ENCODE measurements at regions not wholly inside any gene's neighbourhood (a gene's known extent, or its start where the extent isn't known, plus 50 kb on each side); places are given as distances from the start of the nearest gene placed in this dataset.
"Not testable (repeated sequence)": the region's sequence is repeated elsewhere in the genome, so short reads cannot be mapped to it uniquely, and the experiment has no call there.

DNA sequence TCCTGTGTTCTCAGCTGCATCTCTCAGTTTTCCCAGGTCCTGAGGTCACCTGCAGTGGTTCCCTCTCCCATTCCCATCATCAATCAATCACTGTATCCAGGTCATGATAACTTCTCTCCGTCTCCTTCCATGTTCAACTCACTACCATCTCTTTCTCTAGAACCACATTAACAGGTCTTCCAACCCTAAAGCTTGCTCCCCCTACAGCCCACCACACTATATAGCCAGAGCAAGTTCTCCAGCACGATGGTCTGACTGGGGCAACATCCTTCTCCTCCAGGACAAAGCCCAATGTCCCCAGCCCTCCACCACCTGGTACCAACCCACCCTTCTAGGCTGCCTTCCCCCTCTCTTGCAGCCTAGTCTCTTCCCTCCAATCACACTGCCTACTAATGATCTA lies 241.6 kb downstream of the CDK5RAP2 start:
- no peak for DNase-seq (ENCODE audit: low read depth)

DNA sequence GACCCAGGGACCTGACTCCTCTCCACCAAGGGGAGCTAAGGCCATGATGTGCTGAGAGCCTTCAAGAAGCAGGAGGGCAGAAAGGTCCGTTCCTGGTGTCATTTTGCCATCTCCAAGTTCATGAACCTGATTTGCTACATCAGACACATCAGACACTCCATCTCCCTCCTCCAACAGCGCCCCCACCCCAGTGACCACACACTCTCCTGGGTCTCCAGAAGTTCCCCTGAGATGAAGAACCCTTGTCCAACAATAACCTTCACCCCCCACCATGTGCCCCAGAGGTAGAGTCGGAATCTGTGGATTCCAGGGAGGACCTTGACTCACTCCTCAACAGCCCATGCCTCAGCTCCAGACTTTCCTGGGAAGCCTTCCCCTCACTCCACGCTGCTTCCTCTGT lies 242.8 kb downstream of the CDK5RAP2 start:
- no peak for DNase-seq (ENCODE audit: low read depth)

DNA sequence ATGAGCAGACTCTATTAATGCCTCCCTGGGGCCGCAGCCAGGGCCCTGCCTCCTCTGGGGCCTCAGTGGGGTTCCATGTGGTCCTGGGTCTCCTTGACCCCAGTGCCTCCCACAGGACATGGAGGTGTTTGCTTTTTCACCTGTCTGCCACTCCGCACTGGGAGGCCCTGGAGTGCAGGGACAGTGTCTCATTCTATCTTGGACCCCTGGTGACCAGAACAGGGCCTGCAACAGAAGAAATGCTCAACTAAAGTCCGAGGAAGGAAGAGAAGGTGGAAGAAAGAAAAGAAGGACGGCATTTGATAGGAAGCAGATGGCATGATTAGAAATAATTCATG lies 243.2 kb downstream of the CDK5RAP2 start:
- DNase-seq (ENCODE audit: low read depth), result no peak

DNA sequence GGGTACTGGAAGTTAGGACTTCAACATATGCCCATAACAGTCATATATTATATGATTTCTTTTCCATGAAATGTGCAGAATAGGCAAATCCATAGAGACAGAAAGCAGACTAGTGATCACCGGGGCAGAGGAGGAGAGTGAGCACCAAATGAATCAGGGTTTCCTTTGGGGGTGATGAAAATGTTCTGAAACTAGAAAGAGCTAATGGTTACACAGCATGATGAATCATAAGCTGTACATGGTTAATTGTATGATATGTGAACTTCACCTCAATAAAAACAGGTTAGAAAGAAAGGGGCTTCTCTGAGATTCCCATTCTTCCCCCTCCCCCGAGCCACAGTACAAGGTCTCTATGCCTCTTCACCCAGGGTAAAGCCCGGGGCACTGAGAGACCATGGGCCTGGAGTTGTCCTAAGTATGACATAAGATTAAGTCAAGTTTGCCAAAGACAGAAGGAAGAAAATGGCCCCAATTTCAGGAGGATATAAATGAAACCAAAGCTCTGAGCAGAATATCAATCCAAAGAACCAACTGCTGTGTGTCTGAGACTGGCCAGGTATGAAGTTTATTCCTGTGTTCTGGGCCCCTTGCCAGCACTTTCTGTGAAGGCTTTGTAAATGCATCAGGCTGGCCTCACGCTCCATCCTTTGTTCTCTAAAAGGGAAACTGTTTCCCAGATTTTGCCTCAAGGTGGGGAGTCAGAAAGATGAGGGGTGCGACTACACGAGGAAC lies 243.8 kb downstream of the CDK5RAP2 start:
- DNase-seq (ENCODE audit: low read depth), result no peak

DNA sequence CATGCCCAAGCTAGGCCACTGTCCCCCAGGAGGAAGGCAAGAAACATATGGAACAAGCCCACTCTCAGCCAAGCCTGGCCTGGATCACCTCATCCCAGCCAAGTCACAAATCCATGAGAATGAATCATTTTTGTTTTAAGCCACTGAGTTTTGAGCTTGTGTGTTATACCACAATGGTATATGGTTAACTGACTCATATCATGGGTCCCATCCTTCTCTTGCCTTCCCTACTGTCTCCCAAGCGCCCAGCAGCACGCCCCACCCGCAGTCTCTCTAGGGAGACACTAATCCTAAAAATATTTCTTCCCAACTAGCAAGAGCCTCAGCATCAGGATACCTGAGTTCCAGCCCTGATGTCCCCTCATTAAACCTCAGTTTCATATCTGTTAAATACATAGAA lies 248.1 kb downstream of the CDK5RAP2 start:
- DNase-seq (ENCODE audit: low read depth), result no peak

GRCh38 chr9:120330031-120330430 lies 249.9 kb downstream of the CDK5RAP2 start:
- no peak for DNase-seq (ENCODE audit: low read depth)

GRCh38 chr9:120327322-120327721 lies 252.6 kb downstream of the CDK5RAP2 start:
- no peak for DNase-seq (ENCODE audit: low read depth)

DNA sequence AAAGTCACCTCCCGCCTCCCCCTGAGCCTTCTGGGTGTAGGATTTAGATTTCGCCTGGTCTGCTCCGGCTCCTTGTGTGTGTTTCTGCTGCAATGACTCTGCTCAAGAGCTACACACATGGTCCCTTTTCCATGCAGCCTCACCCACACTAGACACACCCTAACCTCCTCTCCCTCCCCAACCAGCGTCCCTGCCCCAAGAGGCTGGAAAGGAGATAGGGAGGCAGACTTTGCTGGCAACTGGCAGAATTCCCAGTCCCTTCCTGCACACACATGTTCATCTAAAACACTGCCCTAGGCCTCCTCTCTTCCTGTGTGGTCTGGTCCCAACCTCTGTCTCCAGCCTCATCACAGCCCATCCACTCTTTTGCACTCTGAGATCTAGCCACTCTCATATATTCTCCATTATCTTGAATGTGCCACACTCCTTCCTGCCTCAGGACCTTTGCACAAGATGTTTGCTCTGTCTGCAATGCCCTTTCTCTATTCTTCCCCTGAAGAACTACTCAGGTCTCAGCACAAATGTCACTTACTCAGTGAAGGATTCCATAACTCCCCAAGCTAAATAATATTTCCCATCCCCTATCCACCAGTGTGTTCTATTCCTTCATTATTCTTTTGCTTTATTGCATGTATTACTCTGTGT lies 253.8 kb downstream of the CDK5RAP2 start:
- no peak for DNase-seq (ENCODE audit: low read depth)

GRCh38 chr9:120324996-120325642 lies 254.8 kb downstream of the CDK5RAP2 start:
- no peak for DNase-seq (ENCODE audit: low read depth)

DNA sequence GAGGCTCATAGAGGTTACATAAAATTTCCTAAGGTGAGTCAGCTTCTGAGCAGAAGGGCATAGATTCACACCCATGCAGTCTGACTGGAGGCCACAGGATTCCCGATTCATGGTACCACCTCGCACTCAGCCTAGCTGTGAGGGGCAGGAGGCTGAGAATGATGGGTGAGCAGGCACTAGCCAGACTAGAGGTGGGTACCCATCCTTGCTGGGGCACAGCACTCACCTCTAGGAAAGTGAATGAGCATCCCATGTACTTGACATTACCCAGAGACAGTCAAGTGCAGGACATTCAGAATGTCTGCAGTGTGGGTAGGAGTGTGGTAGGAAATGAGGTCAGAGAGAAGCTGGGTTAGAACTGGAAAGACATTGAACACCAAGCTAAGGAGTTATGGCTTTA lies 255.5 kb downstream of the CDK5RAP2 start:
- DNase-seq (ENCODE audit: low read depth), result no peak

- DNase-seq (ENCODE audit: low read depth), result no peak
These were observed 256.8 kb downstream of the CDK5RAP2 start for GRCh38 chr9:120323125-120323524.

GRCh38 chr9:120319452-120319851 lies 260.5 kb downstream of the CDK5RAP2 start:
- DNase-seq (ENCODE audit: low read depth), result no peak

DNA sequence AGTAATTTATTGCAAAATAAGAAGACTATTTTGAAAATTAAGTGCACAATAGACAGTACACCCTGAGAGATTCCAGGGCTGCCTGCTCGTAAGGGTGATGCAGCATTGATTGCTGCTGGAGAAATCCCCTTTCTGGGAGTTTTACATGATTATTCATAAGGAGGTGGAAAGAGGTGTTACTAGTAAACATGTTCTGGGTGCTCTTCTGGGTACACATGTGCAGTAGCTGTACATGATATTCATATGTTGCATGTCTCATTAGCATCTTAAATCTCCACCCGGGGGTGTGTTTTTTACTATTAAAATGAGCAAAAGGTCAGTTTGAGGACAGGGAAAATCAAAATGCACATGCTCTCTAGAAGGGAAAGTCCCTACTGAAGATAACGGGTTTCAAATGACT lies 264.8 kb downstream of the CDK5RAP2 start:
- no peak for DNase-seq (ENCODE audit: low read depth)

GRCh38 chr9:120312031-120312430 lies 267.9 kb downstream of the CDK5RAP2 start:
- no peak for DNase-seq (ENCODE audit: low read depth)

DNA sequence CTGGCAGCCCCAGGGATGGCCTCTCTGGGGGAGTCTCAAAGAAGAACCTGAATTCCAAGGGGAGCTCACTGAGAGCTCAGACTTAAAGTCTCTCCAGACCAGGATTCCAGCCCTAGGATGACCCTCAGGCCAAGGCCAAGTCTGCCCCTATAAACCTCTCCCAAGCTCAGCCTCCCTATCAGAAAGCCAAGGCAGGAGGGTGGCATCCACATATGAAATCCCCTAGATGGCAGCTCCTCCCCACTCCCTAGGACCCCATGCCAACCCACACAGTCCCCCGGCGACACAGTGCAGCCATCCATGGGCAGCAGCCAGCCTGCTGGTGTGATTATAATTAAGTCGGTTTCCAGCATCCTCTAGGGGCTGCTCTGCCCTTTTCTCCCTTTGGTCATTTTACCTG lies 269.9 kb downstream of the CDK5RAP2 start:
- no peak for DNase-seq (ENCODE audit: low read depth)

DNA sequence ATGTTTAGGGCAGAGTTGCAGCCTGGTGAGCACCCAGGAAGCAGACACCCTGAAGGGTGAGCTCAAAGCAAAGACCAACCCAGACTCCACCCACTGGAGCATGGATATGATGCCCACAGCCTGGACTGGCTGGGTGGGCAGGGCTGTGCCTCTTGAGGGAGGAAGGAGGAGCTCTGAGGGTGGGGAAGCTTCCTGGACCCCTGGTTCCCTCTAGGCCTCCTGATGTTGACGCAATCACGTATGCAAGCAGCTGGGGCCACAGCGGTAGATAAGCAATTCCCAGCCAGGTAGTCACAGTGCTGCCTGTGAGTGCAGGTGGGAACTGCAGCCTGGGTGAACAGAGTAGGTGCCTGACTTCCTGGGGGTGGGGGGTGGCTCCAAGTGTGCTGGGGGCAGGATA lies 271.5 kb downstream of the CDK5RAP2 start:
- no peak for DNase-seq (ENCODE audit: low read depth)

DNA sequence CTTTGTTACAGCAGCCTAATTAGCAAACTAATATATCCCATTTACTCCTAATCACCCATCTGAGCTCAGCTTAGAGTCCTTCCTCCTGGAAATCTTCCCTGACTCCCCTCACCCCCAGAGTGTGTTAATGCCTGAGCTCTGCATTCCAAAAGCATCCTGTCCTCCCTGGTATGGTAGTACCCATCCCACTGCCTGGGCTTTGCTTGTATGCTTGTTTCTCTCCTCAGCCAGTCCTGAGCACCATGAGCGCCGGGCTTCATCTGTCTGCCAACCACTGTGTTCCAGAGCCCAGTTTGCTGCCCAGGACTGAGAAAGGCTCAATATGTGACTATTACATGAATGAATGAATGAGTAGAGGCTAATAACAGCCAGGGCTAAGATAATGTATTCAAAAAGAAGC lies 272.4 kb downstream of the CDK5RAP2 start:
- DNase-seq (ENCODE audit: low read depth), result no peak

DNA sequence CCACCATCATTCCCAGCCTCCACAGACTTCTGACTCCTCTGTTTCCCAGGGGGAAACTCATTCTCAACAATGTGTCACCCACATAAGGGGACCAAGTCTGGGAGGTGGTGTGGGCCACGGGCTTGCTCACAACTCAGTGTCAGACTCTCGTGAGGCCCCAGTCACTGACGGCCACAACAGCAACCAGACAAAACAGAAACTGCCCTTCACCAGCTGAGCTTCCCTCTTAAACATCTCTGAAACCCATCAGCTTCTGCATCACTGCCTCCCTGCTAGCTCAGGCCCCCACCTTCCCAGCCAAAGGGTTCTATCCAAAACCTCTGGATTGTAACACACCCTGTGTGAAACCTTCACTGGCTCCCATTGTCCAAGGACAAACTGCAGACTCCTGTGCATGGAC lies 273.4 kb downstream of the CDK5RAP2 start:
- no peak for DNase-seq (ENCODE audit: low read depth)

DNA sequence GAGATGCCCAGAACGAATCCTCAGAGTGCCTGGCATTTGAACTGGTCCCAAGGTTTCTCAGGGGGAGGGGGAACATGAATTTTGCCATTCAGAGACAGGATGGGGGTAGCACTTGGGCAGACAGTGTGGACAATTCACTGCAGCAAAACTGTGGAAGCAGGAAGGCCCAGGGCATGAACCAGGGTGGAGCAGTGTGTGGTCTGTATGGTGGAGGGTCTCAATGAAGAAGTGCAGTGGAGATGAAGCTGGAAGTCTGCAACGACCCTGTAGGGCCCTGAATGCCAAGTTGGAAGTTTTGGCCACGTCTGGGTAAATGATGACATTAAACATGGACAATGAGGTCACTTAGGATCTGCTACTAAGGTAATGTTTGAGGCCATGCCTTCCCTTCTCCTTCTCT lies 273.9 kb downstream of the CDK5RAP2 start:
- no peak for DNase-seq (ENCODE audit: low read depth)

DNA sequence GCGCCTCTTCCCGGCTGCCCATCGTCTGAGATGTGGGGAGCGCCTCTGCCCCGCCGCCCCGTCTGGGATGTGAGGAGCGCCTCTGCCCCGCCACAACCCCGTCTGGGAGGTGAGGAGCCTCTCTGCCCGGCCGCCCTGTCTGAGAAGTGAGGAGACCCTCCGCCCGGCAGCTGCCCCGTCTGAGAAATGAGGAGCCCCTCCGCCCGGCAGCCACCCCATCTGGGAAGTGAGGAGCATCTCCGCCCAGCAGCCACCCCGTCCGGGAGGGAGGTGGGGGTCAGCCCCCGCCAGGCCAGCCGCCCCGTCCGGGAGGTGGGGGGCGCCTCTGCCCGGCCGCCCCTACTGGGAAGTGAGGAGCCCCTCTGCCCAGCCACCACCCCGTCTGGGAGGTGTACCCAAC lies 275.1 kb downstream of the CDK5RAP2 start:
- DNase-seq (ENCODE audit: low read depth), result not testable (repeated sequence)

- no peak for DNase-seq (ENCODE audit: low read depth)
These were observed 276.4 kb downstream of the CDK5RAP2 start for GRCh38 chr9:120303519-120303918.

GRCh38 chr9:120299785-120300184 lies 280.2 kb downstream of the CDK5RAP2 start:
- no peak for DNase-seq (ENCODE audit: low read depth)

DNA sequence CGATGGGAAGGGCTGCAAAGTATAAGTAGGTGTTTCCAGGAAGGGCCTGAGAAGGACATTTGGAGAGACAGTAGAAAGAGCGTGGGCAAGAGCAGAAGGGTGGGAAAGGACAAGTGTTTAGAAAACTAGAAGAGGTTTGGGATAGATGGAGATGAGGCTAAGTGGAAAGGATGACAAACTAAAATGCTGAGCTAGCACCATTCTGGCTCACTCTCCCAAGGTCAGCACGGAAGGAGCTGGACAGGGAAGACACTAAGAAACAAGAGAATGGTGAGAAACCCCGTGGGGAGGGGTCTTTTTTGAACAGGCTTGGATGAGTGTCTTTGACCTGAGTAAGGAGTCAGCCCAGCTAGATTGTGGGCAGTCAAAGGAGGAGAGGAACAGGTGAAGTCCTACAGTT lies 286.0 kb downstream of the CDK5RAP2 start:
- DNase-seq (ENCODE audit: low read depth), result no peak

GRCh38 chr9:120292606-120293005 lies 287.4 kb downstream of the CDK5RAP2 start:
- no peak for DNase-seq (ENCODE audit: low read depth)

All from activated T-cell treated with anti-CD3 and anti-CD28 coated beads for 48 hours (primary cell).